ENCODE measurements at regions not wholly inside any gene's neighbourhood (a gene's known extent, or its start where the extent isn't known, plus 50 kb on each side); places are given as distances from the start of the nearest gene placed in this dataset.
"Not testable (repeated sequence)": the region's sequence is repeated elsewhere in the genome, so short reads cannot be mapped to it uniquely, and the experiment has no call there.

DNA sequence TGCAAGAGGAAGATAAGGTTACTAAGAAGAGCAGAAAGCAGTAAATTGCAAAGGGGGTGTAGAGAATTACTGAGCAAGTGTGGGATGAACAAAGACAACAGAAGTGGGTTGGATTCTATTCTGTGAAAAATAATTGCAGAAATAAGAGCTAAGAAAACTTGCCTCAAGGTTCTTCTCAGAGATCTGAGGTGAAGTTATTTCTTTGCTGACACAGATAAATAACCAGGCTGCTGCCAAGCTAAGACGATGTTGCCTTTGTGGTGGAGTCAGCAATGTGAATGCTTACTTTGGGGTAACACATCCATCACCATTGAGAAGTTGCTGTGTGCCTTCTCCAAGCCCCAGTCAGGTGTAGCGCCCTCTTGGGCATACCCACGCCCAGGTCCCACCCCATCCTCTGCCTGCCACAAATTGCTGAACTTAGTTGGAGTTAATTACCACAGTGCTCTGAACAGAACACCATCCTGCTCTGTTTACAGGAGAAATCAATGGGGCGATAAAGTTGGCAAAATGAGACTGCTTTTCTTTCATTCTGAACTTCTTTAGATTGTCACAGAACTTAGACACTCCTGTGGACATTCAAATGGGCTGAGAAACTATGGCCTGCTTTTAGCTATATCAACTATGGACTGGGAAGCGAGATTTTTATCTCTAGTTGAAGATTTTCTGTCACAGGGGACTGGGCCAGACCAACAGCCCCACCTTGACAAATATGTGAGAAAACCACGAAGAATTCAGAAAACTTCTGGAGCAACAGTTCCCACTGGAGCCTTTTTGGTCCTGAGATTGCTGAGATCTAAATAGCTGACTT is 283.6 kb downstream of the TMX3 start:
- DNase-seq (ENCODE audit: low read depth in 2 of 2) = no peak

DNA sequence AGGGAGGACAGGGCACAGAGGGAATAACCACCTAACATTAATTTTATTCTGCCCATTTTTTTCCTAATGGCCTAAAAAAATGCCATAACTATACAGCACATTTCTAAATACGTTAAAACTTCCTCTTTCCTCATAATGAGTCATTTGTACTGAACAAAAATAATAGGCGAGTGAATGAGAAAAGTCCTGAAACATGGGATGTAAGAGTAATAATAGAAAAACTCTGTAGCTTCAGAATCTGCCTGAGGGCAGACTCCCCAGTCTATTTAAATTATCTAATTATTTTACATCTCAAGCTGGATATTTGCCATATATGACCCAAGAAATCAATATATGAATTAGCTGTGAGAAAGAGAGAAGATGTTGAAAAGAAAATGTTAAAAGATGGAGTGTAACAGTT is 285.1 kb downstream of the TMX3 start:
- DNase-seq (ENCODE audit: low read depth in 2 of 2) = no peak

- no peak for DNase-seq (ENCODE audit: low read depth in 2 of 2)
These were observed 285.8 kb downstream of the TMX3 start for GRCh38 chr18:68429111-68429510.

- no peak for DNase-seq (ENCODE audit: low read depth in 2 of 2)
These were observed 286.2 kb downstream of the TMX3 start for GRCh38 chr18:68428661-68429060.

DNA sequence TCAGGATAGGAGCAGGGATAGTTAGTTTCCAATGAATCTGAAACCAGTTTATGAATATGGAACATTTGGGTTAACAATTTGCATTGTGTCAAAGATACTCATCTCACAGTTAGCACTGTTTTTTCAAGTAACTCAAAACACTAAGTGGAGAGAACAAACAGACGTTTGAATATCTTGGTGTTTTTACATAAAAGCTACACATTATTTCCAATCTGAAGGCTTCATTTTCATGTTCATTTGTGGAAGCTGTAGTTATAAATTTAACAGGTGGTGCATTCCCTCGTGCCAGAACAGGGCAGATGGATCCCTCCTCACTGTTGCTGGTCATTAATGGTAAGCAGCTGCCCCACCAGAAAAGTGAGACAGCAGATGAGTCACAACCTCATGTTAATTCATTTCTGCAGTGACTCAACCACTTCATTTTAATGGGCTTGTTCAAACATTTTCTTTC is 286.9 kb downstream of the TMX3 start:
- no peak for DNase-seq (ENCODE audit: low read depth in 2 of 2)

GRCh38 chr18:68426731-68427315 is 288.1 kb downstream of the TMX3 start:
- DNase-seq (ENCODE audit: low read depth in 2 of 2) = no peak

- no peak for DNase-seq (ENCODE audit: low read depth in 2 of 2)
These were observed 296.0 kb downstream of the TMX3 start for GRCh38 chr18:68418881-68419280.

DNA sequence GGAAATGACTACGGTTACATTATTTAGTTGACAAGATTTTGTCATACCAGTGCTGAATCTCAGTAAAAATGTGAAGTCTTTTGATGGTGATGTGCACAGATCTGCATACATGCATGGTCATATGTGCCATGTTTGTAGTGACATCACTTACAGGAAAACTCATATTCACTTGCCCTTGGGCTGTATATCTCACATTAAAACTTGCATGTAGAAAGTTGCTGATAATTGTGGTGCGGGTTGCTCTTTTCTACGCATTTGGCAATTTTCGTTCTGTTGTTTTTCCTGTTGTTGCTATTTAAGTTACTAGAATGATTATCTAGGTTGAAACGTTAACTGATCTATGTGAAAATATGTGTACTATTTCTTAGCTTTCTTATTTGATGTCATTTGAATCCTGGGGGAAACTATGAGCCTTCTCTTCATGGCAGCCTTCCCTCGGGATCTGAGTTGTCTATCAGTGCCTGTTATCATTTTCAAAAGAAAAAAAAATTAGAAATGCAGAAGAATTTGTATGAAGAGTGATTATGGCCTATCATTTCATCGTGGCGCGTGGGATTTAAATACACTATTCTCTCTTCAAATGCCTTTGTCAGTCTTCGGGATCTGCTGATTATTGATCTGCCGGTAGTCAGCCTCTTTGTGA is 296.6 kb downstream of the TMX3 start:
- no peak for DNase-seq (ENCODE audit: low read depth in 2 of 2)

DNA sequence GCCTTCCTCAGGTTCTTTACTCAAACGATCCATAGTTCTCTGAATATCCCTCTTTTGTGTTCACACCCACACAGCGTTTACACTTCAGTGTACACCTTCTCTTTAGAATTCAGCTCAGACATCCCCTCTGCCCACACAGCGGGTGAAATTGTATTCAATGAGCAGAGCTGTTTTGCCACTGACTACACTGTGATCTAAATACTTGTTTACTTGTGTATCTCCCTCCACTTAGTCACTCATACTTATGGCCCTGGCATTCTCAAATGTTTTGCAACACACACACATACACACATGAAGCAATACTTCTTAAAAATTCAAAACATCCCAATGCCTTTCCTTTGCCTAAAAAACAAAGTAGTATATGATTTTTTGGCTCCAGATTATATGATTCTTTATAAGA is 297.1 kb downstream of the TMX3 start:
- DNase-seq (ENCODE audit: low read depth in 2 of 2) = no peak

DNA sequence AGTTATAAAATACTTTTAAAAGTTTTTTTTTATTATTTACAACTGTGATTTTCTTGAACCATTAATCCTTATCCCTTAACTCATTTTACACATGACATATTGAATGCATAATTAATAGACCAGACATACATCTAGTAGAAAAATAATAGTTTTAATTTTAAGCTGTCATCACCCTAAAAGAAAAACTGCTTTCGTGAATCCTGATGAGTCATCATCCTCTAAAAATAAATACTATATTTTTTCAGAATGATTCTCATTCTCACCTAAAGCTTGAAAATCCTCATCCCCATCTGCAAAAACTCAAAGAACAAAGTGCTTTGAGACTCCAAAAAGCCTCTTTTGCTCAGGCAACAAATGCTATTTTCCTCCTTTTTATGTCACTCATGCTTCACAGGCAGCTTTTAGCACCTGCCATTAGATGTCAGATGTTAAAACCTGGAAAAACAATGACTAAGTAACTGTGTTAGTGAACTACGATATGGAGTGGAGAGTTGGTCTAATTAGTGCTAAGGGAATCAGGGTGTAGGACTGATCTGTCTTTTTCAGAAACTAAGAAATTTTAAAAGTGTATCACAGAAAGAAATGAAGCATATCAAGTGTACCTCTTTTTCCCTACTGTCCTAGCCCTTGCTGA is 297.6 kb downstream of the TMX3 start:
- no peak for DNase-seq (ENCODE audit: low read depth in 2 of 2)

GRCh38 chr18:68414407-68414806 is 300.5 kb downstream of the TMX3 start:
- DNase-seq (ENCODE audit: low read depth in 2 of 2) = no peak

- DNase-seq (ENCODE audit: low read depth in 2 of 2) = no peak
These were observed 305.3 kb downstream of the TMX3 start for GRCh38 chr18:68409576-68409975.

DNA sequence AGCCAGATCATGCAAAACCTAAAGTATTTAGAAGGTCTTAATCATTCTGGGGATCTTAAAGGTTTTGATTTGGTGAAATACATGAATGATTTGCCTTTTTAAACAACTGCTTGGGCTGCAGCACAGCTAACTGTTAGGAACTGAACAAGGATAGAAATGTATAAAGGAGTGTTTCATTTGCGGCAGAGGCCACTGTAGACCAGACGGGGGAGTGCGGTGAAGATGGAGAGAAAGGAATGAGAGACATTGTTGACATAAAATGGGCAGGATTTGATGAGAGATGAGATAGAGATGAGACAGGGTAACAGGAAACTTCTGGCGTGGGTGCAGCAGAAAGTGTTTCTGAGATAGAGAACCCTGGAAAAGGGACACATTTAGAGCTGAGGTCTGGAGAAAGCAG is 308.1 kb downstream of the TMX3 start:
- DNase-seq (ENCODE audit: low read depth in 2 of 2) = no peak

- DNase-seq (ENCODE audit: low read depth in 2 of 2) = no peak
These were observed 312.1 kb downstream of the TMX3 start for GRCh38 chr18:68402784-68403183.

DNA sequence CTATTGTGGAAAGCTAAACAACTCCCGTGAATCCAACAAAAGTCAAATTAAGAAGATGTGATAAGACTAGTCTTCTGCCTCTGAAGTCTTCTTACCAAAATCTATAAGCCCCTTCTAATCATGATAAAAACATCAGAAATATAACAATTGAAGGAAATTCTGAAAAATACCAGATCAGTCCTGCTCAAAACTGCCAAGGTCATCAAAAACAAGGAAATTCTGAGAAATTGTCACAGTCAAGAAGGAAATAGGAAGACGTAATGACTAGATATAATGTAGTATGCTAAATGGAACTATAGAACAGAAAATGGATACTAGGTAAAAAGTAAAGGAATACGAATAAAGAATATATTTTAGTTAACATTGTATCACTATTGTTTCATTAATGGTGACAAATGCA is 314.0 kb downstream of the TMX3 start:
- DNase-seq (ENCODE audit: low read depth in 2 of 2) = no peak

GRCh38 chr18:68399721-68400120 is 315.2 kb downstream of the TMX3 start:
- DNase-seq (ENCODE audit: low read depth in 2 of 2) = no peak

GRCh38 chr18:68397241-68398035 is 317.5 kb downstream of the TMX3 start:
- DNase-seq (ENCODE audit: low read depth in 2 of 2) = no peak

GRCh38 chr18:68394705-68395104 is 320.2 kb downstream of the TMX3 start:
- DNase-seq (ENCODE audit: low read depth in 2 of 2) = no peak

- DNase-seq (ENCODE audit: low read depth in 2 of 2) = no peak
These were observed 323.1 kb downstream of the TMX3 start for GRCh38 chr18:68391801-68392200.

- DNase-seq (ENCODE audit: low read depth in 2 of 2) = no peak
These were observed 327.7 kb downstream of the TMX3 start for GRCh38 chr18:68387246-68387645.

DNA sequence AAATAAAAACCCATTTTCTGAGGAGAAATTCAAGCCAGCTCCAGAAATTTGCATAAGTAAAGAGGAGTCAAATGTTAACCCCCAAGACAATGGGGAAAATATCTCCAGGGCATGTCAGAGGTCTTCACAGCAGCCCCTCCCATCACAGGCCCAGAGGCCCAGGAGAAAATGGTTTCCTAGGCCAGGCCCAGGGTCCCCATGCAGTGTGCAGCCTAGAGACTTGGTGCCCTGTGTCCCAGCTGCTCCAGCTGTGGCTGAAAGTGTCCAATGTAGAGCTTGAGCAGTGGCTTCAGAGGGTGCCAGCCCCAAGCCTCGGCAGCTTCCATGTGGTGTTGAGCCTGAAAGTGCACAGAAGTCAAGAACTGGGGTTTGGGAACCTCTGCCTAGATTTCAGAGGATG is 330.9 kb downstream of the TMX3 start:
- not testable (repeated sequence) for DNase-seq (ENCODE audit: low read depth in 2 of 2)

DNA sequence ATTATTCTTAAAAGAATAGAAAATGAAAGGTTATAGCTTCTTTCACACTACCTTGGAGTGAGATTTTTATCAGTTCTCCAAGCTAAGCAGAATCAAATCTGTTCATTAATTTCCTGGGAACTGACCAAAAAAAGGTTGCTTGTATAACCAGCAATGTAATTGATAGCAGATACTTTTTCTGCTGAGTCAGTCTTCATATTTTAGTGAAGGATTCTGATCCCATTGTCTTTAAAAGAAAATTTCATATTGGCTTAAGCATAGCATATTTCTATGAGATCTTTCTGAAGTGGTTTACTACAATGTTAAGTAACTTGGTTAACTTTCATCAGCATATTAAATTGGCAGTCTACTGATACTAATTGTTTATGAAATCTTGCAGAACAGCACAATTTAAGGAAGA is 338.0 kb downstream of the TMX3 start:
- no peak for DNase-seq (ENCODE audit: low read depth in 2 of 2)
